Stimulated activated CD4-positive, alpha-beta T cell treated with anti-CD3 and anti-CD28 coated beads, Interleukin-15, amount 100 ng/mL, for 24 hours (primary cell): ENCODE measurements at regions not wholly inside any gene's neighbourhood (a gene's known extent, or its start where the extent isn't known, plus 50 kb on each side); places are given as distances from the start of the nearest gene placed in this dataset.
"Not testable (repeated sequence)": the region's sequence is repeated elsewhere in the genome, so short reads cannot be mapped to it uniquely, and the experiment has no call there.

Experiments
- DNase-seq: peaks from one replicate; pipeline ENCODE4 v3.0.0-alpha.2; 2020

GRCh38 chr1:73839922-73840321, 358.1 kb downstream of the LRRIQ3 start:
- peak; percentile 16 for DNase-seq

GRCh38 chr1:73832276-73833181, 365.4 kb downstream of the LRRIQ3 start:
- DNase-seq = no peak

GRCh38 chr1:73827283-73827682, 370.7 kb downstream of the LRRIQ3 start:
- not testable (repeated sequence) for DNase-seq

GRCh38 chr1:73824065-73824464, 373.9 kb downstream of the LRRIQ3 start:
- DNase-seq = no peak

- no peak for DNase-seq
These were observed 376.5 kb downstream of the LRRIQ3 start for GRCh38 chr1:73821520-73821919.

GRCh38 chr1:73820843-73821242, 377.1 kb downstream of the LRRIQ3 start:
- no peak for DNase-seq

GRCh38 chr1:73813716-73814115, 384.3 kb downstream of the LRRIQ3 start:
- no peak for DNase-seq

- no peak for DNase-seq
These were observed 384.7 kb downstream of the LRRIQ3 start for GRCh38 chr1:73813236-73813635.

- no peak for DNase-seq
These were observed 386.2 kb downstream of the LRRIQ3 start for GRCh38 chr1:73811798-73812197.

GRCh38 chr1:73804935-73805334, 393.0 kb downstream of the LRRIQ3 start:
- no peak for DNase-seq

GRCh38 chr1:73803380-73803779, 394.6 kb downstream of the LRRIQ3 start:
- DNase-seq = no peak

- DNase-seq = no peak
These were observed 396.0 kb downstream of the LRRIQ3 start for GRCh38 chr1:73801912-73802429.

- DNase-seq = no peak
These were observed 397.6 kb downstream of the LRRIQ3 start for GRCh38 chr1:73800376-73800775.

GRCh38 chr1:73789965-73790364, 408.0 kb downstream of the LRRIQ3 start:
- no peak for DNase-seq

GRCh38 chr1:73784026-73784425, 413.9 kb downstream of the LRRIQ3 start:
- no peak for DNase-seq

- no peak for DNase-seq
These were observed 414.6 kb downstream of the LRRIQ3 start for GRCh38 chr1:73783352-73783751.

GRCh38 chr1:73782901-73783300, 415.1 kb downstream of the LRRIQ3 start:
- no peak for DNase-seq

- DNase-seq = no peak
These were observed 416.7 kb downstream of the LRRIQ3 start for GRCh38 chr1:73781251-73781650.

- no peak for DNase-seq
These were observed 419.5 kb downstream of the LRRIQ3 start for GRCh38 chr1:73778471-73778870.

GRCh38 chr1:73775896-73776295, 422.1 kb downstream of the LRRIQ3 start:
- no peak for DNase-seq

GRCh38 chr1:73772941-73773340, 425.0 kb downstream of the LRRIQ3 start:
- no peak for DNase-seq

GRCh38 chr1:73771396-73771795, 426.6 kb downstream of the LRRIQ3 start:
- DNase-seq = no peak

GRCh38 chr1:73770109-73770905, 427.7 kb downstream of the LRRIQ3 start:
- DNase-seq = no peak
